BJ (cell line): ENCODE measurements at regions not wholly inside any gene's neighbourhood (a gene's known extent, or its start where the extent isn't known, plus 50 kb on each side); places are given as distances from the start of the nearest gene placed in this dataset.
A peak's percentile ranks its signal among the peaks of the same experiment; 100 is the strongest.

ENCODE experiments used
- CTCF ChIA-PET: fragments of 350-600 bp; formaldehyde crosslinking; extraction: SDS; loops from one replicate; lab custom pipeline; 2021; ENCODE audit warnings: antibody characterized with exemption, inconsistent platforms; lab: Yijun Ruan, JAX
- POLR2A ChIA-PET: fragments of 300-600 bp; sonication (Branson Sonifier 250); formaldehyde crosslinking; extraction: SDS; loops from one replicate; lab custom pipeline; 2021; ENCODE audit warnings: antibody characterized with exemption; lab: Charles Lee
- DNase-seq: peaks from one replicate; pipeline ENCODE4 v3.0.0-alpha.2; 2011; ENCODE audit warnings: low read depth
- H3K27me3 ChIP-seq: 2 replicates; pipeline ENCODE4 v1.6.0; 2011; ENCODE audit warnings: low read length; ENCODE audit not compliant: control insufficient read depth, insufficient read depth
- H3K36me3 ChIP-seq: 2 replicates; pipeline ENCODE4 v1.5.1; 2011; ENCODE audit warnings: low read length; ENCODE audit not compliant: control insufficient read depth, insufficient read depth
- H3K4me3 ChIP-seq: 2 replicates; pipeline ENCODE4 v1.5.1; 2011; ENCODE audit warnings: low read depth, mild to moderate bottlenecking, control low read depth, low read length
- TF ChIP-seq, protein P1 (sequence below): IDR thresholded peaks from 2 replicates; pipeline ENCODE4 v1.5.1; 2011; ENCODE audit warnings: low read depth, mild to moderate bottlenecking, control low read depth, inconsistent platforms, low read length, moderate library complexity; ENCODE audit not compliant: insufficient read depth

- H3K27me3 ChIP-seq, result no peaks in the 10 kb centered on the region
- no peaks in the 10 kb centered on the region for H3K36me3 ChIP-seq
- no peak for DNase-seq
- H3K4me3 ChIP-seq, result no peak overlapping the region
- CTCF ChIA-PET, result interaction anchor here (0.6 to 3.0 kb wide), 9 partner anchors 10 to 519 kb away, joined by 3 to 26 read pairs (median 5); no protein-coding TSS in a partner anchor
- POLR2A ChIA-PET, result no interaction called here
- TF ChIP-seq, protein P1, sequence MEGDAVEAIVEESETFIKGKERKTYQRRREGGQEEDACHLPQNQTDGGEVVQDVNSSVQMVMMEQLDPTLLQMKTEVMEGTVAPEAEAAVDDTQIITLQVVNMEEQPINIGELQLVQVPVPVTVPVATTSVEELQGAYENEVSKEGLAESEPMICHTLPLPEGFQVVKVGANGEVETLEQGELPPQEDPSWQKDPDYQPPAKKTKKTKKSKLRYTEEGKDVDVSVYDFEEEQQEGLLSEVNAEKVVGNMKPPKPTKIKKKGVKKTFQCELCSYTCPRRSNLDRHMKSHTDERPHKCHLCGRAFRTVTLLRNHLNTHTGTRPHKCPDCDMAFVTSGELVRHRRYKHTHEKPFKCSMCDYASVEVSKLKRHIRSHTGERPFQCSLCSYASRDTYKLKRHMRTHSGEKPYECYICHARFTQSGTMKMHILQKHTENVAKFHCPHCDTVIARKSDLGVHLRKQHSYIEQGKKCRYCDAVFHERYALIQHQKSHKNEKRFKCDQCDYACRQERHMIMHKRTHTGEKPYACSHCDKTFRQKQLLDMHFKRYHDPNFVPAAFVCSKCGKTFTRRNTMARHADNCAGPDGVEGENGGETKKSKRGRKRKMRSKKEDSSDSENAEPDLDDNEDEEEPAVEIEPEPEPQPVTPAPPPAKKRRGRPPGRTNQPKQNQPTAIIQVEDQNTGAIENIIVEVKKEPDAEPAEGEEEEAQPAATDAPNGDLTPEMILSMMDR, result peak; percentile 45
Observed at GRCh38 chr15:85312929-85313331, 67.5 kb upstream of the AKAP13 start.

DNA sequence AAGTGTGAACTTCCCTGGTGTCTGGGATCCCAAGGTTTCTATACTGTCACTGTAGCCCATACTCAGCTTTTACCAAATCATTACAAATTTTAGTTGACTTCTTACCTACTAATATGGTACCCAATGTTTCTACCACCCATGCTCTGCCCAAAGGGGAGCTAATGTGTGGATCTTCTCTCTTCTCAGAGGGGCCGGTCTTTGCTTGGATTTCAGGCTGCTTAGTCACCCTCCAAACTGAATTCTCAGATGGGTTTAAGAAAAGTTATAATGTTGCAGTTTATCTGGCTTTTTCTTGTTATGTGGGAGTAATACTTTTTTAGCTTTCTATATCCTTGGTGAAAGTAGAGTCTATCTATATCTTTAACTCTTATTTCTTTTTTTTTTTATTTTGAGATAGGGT lies 67.1 kb upstream of the AKAP13 start:
- TF ChIP-seq, protein P1, result no peak
- H3K36me3 ChIP-seq, result no peaks in the 10 kb centered on the region
- no peak for DNase-seq
- no peak overlapping the region for H3K4me3 ChIP-seq
- no peaks in the 10 kb centered on the region for H3K27me3 ChIP-seq
- CTCF ChIA-PET, result interaction anchor here (1.0 to 3.0 kb wide), 7 partner anchors 11 to 519 kb away, joined by 3 to 26 read pairs (median 5); no protein-coding TSS in a partner anchor
- POLR2A ChIA-PET, result no interaction called here

DNA sequence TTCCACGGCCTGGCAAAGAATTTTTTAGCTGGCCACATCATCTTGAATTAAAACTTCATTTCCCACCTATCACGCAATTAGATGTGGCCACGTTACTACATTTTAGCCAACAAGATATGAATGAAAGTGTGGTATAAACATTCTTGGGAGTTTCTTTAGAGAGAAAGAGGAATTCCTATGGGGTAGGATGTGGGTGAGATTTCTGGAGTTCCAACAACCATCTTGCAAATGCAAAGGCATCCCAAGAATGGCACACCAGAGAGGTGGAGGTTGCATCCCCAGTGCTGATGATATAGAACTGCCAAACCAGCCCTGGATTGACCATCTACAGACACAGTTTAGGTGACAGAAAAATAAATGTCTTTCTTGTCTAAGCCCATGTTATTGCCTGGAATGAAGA lies 66.3 kb upstream of the AKAP13 start:
- H3K36me3 ChIP-seq, result no peaks in the 10 kb centered on the region
- POLR2A ChIA-PET, result no interaction called here
- TF ChIP-seq, protein P1, result no peak
- no peaks in the 10 kb centered on the region for H3K27me3 ChIP-seq
- H3K4me3 ChIP-seq, result no peak overlapping the region
- no peak for DNase-seq
- CTCF ChIA-PET, result interaction anchor here (1.8 to 3.0 kb wide), 4 partner anchors 17 to 171 kb away, joined by 5 to 26 read pairs (median 12); no protein-coding TSS in a partner anchor

DNA sequence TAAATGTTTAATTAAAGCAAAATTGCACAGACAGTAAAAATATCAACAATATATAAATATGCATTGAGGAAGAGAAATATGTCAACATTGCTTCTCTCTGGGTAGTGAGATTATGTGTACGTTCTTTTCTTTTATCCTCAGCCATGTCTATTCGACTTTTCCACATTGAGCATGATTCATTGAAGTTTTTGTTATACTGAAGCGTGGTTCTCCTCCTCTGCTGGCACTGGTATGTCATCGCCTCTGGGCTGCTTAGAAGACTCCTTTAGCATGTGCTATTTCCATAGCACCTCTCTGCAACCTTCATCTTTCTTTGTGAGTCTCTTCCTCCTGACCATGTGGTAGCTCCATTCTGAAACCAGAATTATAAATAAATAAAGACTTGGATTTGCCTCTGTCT lies 65.8 kb upstream of the AKAP13 start:
- TF ChIP-seq, protein P1, result no peak
- POLR2A ChIA-PET, result no interaction called here
- no peak for DNase-seq
- Histone ChIP-seq H3K36me3 (no peaks in the 10 kb centered on the region), H3K27me3 (no peaks in the 10 kb centered on the region), H3K4me3 (no peak overlapping the region)
- CTCF ChIA-PET, result interaction anchor here (2.6 to 5.2 kb wide), 3 partner anchors 15 to 18 kb away, joined by 7 to 38 read pairs (median 17); no protein-coding TSS in a partner anchor

DNA sequence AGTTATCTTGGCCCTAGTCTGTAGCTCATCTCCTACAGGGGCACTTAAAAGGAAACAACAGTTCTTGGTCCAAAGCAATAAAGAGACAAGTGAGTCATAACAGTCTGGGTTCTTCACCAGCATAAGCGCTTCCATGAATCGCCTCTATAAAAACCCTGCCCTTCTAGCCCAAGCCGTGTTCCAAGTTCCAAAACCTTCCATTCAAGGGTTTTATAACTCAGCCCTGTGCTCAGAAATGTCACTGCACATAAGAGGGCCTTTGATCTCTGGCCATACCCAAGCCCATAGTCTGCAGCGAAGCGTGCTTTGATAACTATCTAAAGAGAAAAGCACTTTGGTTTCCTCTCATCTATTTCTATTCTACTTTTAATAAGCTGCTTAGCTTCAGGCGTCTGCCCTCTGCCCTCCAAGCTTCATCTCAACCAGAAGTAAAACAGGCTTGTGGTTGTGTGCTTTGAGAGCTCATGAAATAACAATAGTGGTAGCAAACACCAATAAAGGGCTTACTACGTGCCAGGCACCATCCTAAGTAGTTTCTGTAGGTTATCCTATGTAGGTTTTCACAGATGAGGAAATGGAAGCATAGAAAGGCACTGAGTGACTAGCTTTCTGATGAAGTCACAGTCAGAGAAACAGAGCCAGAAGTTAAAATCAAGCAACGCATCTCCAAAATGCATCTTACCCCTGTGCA lies 64.0 kb upstream of the AKAP13 start:
- peak; percentile 98 for DNase-seq
- no peak overlapping the region for H3K4me3 ChIP-seq
- TF ChIP-seq, protein P1, result 0 out of 2 replicates have a peak, but pooled peaks have one; percentile 8
- no peaks in the 10 kb centered on the region for H3K36me3 ChIP-seq
- POLR2A ChIA-PET, result interaction anchor here (0.5 to 0.7 kb wide), 3 partner anchors 42 to 265 kb away, joined by 3 read pairs; no protein-coding TSS in a partner anchor
- H3K27me3 ChIP-seq, result no peaks in the 10 kb centered on the region
- CTCF ChIA-PET, result interaction anchor here (0.6 to 5.2 kb wide), 6 partner anchors 13 to 170 kb away, joined by 3 to 38 read pairs (median 4); no protein-coding TSS in a partner anchor
